GM12878 (cell line): ENCODE measurements at regions not wholly inside any gene's neighbourhood (a gene's known extent, or its start where the extent isn't known, plus 50 kb on each side); places are given as distances from the start of the nearest gene placed in this dataset.
A peak's percentile ranks its signal among the peaks of the same experiment; 100 is the strongest.

Experiments used
- ATAC-seq: fragments of 200-7000 bp; cut with Tn5 transposase; 3 replicates; pipeline ENCODE4 v1.9.1; 2020; ENCODE audit warnings: mild to moderate bottlenecking, moderate library complexity
- BruUV-seq: library from RNA; stranded (reverse); fragments of 400-500 nt; replicated peaks from 2 replicates; lab custom pipeline; 2021; lab: Mats Ljungman, UMichigan
- CTCF ChIA-PET: fragments of 300-600 bp; sonication (Branson Sonifier 250); formaldehyde crosslinking; extraction: SDS; loops from one replicate; lab custom pipeline; 2021; ENCODE audit warnings: inconsistent platforms; lab: Yijun Ruan, JAX
- POLR2A ChIA-PET: fragments of 350-600 bp; formaldehyde crosslinking; extraction: SDS; loops from one replicate; lab custom pipeline; 2021; ENCODE audit warnings: inconsistent platforms; lab: Charles Lee
- RAD21 ChIA-PET: fragments of 300-600 bp; sonication (Branson Sonifier 250); formaldehyde crosslinking; loops from one replicate; lab custom pipeline; 2023; ENCODE audit warnings: antibody characterized with exemption; ENCODE audit not compliant: unreplicated experiment; lab: Charles Lee
- SMC1A ChIA-PET: fragments of 300-600 bp; sonication (Branson Sonifier 250); formaldehyde crosslinking; loops from one replicate; lab custom pipeline; 2023; ENCODE audit not compliant: unreplicated experiment, uncharacterized antibody; lab: Charles Lee
- DNase-seq: peaks from one replicate; pipeline ENCODE4 v3.0.0-alpha.2; 2011; ENCODE audit warnings: low read depth, low spot score
- FAIRE-seq: peaks from 3 replicates; lab custom pipeline; 2011; peaks lifted over from hg19 to GRCh38; lab: Jason Lieb, UNC
- H2AFZ ChIP-seq: 2 replicates; pipeline ENCODE4 v1.6.0; 2011; ENCODE audit warnings: low read depth, low read length, control low read depth; ENCODE audit not compliant: control insufficient read depth
- H3K27ac ChIP-seq: 2 replicates; pipeline ENCODE4 v1.5.1; 2011; ENCODE audit warnings: control low read depth; ENCODE audit not compliant: control insufficient read depth, insufficient read depth
- H3K27me3 ChIP-seq, 2 experiments: replicated peaks in 1 of 2; 2 replicates each; pipeline versions ENCODE4 v1.6.0 to v1.6.1; 2011; ENCODE audit warnings: low read length in 1 of 2; ENCODE audit not compliant: control insufficient read depth in 2 of 2, insufficient read depth in 2 of 2
- H3K36me3 ChIP-seq, 2 experiments: 2 replicates each; pipeline ENCODE4 v1.5.1; 2011; ENCODE audit warnings: low read length in 1 of 2; ENCODE audit not compliant: control insufficient read depth in 2 of 2, insufficient read depth in 2 of 2
- H3K4me1 ChIP-seq: 2 replicates; pipeline ENCODE4 v1.6.1; 2011; ENCODE audit warnings: mild to moderate bottlenecking, low read length, moderate library complexity, mixed read lengths; ENCODE audit not compliant: control insufficient read depth, insufficient read depth
- H3K4me2 ChIP-seq: 2 replicates; pipeline ENCODE4 v1.6.0; 2011; ENCODE audit warnings: control low read depth; ENCODE audit not compliant: control insufficient read depth, insufficient read depth
- H3K4me3 ChIP-seq: fragments of 200-600 bp; sonication (generic); 2 replicates; pipeline ENCODE4 v1.5.1; 2016
- H3K79me2 ChIP-seq: 2 replicates; pipeline ENCODE4 v1.6.0; 2011; ENCODE audit warnings: low read length; ENCODE audit not compliant: control insufficient read depth, insufficient read depth
- H3K9ac ChIP-seq: 2 replicates; pipeline ENCODE4 v1.8.0; 2011; ENCODE audit warnings: low read length, control low read depth, mixed read lengths; ENCODE audit not compliant: control insufficient read depth, insufficient read depth
- H3K9me3 ChIP-seq: replicated peaks from 3 replicates; pipeline ENCODE4 v1.5.1; 2011; ENCODE audit warnings: mild to moderate bottlenecking, low read length; ENCODE audit not compliant: control insufficient read depth, insufficient read depth
- H4K20me1 ChIP-seq: 2 replicates; pipeline ENCODE4 v1.6.0; 2011; ENCODE audit not compliant: control insufficient read depth, insufficient read depth
- POLR2AphosphoS2 ChIP-seq: IDR thresholded peaks from 2 replicates; pipeline ENCODE4 v1.6.1; 2011; ENCODE audit warnings: low read depth, mild to moderate bottlenecking, low read length, improper control_type of control experiment, moderate library complexity
- ZNF24 ChIP-seq: fragments of 450-650 bp; IDR thresholded peaks from 2 replicates; pipeline ENCODE4 v1.6.1; 2017; ENCODE audit warnings: antibody characterized with exemption, mild to moderate bottlenecking
- WGBS: methylation state at CpG from one replicate; pipeline ENCODE4 v1.1.6; 2016; ENCODE audit warnings: low lambda C conversion rate; ENCODE audit not compliant: insufficient replicate concordance, insufficient coverage; ENCODE audit errors: missing lambda C conversion rate; 5-methylcytosine and 5-hydroxymethylcytosine counted together
- in situ Hi-C: fragments of 300-500 bp; cut with MboI; formaldehyde crosslinking; loops from 9 replicates; pipeline ENCODE4 v1.14.3; 2018; ENCODE audit warnings: mixed read lengths
- intact Hi-C: fragments of 100-400 bp; cut with micrococcal nuclease; formaldehyde crosslinking; loops from one replicate; pipeline ENCODE4 v1.14.2; 2022; ENCODE audit not compliant: unreplicated experiment
- TF ChIP-seq, protein P1 (sequence below): IDR thresholded peaks from 2 replicates; pipeline ENCODE4 v1.6.1; 2011; ENCODE audit warnings: borderline replicate concordance, low read depth, mild to moderate bottlenecking, moderate library complexity, low read length; ENCODE audit not compliant: insufficient read depth, poor library complexity, severe bottlenecking
- TF ChIP-seq, protein P2 (sequence below), 3 experiments: IDR thresholded peaks in 2 of 3; conservative IDR thresholded peaks in 1 of 3; 2 replicates each; pipeline ENCODE4 v1.5.1; 2011; ENCODE audit warnings: low read depth in 3 of 3, low read length in 3 of 3, mild to moderate bottlenecking in 3 of 3, control low read depth in 2 of 3, moderate library complexity in 2 of 3, inconsistent platforms in 1 of 3, mixed read lengths in 1 of 3; ENCODE audit not compliant: control insufficient read depth in 2 of 3, insufficient read depth in 1 of 3; ENCODE audit errors: extremely low read depth in 1 of 3

DNA sequence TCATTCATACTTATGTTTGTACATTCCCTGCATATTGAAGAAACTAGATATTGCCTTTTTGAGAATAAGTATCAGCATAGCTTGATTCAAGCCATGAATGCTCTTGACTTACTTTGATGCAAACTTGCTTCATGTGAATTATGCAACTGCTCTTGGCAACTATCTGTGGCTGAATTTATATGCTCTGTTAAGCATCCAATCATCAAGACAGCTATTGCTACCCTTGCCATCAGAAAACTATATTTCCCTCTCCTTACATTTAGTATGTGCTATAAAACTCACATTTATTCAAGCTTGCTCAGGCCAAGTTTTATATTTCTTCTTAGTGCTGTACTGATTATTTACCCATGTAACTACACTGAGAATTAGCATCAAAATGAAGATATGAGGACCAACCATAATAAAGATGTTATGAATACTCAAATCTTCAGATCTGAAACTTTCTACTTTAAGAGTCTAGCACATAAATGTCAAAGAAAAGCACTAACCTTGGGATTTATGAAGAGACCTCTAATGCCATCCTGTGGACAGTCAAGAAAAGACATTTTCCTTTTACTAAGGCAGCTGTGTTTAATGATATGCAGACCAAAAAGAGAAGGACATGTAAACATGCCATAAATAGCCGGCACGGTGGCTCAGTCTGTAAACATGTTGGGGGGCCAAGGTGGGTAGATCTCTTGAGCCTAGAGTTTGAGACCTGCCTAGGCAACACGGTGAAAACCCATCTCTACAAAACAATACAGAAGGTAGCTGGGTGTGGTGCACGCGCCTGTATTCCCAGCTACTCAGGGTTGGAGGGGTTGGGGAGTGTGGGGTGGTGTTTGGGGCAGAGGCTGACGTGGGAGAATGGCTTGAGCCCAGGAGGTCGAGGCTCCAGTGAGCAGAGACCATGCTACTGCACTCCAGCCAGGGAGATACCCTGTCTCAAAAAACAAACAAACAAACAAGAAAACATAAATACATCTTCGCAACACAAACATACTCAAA lies 267.0 kb upstream of the TYRP1 start:
- DNase-seq, result no peak
- CTCF ChIA-PET, result interaction anchor here (1.0 kb wide), 1 partner anchor 37 kb away, joined by 3 read pairs; no protein-coding TSS in a partner anchor
- TF ChIP-seq POLR2AphosphoS2 (no peak), ZNF24 (no peak)
- TF ChIP-seq, protein P1, sequence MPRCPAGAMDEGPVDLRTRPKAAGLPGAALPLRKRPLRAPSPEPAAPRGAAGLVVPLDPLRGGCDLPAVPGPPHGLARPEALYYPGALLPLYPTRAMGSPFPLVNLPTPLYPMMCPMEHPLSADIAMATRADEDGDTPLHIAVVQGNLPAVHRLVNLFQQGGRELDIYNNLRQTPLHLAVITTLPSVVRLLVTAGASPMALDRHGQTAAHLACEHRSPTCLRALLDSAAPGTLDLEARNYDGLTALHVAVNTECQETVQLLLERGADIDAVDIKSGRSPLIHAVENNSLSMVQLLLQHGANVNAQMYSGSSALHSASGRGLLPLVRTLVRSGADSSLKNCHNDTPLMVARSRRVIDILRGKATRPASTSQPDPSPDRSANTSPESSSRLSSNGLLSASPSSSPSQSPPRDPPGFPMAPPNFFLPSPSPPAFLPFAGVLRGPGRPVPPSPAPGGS, result no peak
- TF ChIP-seq, protein P2, sequence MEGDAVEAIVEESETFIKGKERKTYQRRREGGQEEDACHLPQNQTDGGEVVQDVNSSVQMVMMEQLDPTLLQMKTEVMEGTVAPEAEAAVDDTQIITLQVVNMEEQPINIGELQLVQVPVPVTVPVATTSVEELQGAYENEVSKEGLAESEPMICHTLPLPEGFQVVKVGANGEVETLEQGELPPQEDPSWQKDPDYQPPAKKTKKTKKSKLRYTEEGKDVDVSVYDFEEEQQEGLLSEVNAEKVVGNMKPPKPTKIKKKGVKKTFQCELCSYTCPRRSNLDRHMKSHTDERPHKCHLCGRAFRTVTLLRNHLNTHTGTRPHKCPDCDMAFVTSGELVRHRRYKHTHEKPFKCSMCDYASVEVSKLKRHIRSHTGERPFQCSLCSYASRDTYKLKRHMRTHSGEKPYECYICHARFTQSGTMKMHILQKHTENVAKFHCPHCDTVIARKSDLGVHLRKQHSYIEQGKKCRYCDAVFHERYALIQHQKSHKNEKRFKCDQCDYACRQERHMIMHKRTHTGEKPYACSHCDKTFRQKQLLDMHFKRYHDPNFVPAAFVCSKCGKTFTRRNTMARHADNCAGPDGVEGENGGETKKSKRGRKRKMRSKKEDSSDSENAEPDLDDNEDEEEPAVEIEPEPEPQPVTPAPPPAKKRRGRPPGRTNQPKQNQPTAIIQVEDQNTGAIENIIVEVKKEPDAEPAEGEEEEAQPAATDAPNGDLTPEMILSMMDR (IDR thresholded peaks at IDR 0.05 in 2 of 3, conservative IDR thresholded peaks at IDR 0.05 in 1 of 3; ENCODE audit: control insufficient read depth in 2 of 3, extremely low read depth in 1 of 3, insufficient read depth in 1 of 3, low read depth in 3 of 3, low read length in 3 of 3), result peak in 1 of 3 experiments; percentile 5; a peak in 1 of 6 replicates
- TF ChIP-seq, all 136 proteins: peak for 1
- Histone ChIP-seq H3K27ac (no peak overlapping the region), H4K20me1 (no peaks in the 10 kb centered on the region), H3K36me3 (no peaks in the 10 kb centered on the region), H3K79me2 (no peaks in the 10 kb centered on the region), H3K27me3 (no peaks in the 10 kb centered on the region), H3K9ac (no peak overlapping the region), H3K4me2 (no peak overlapping the region), H3K4me3 (no peak overlapping the region), H2AFZ (no peak overlapping the region), H3K4me1 (no peaks in the 10 kb centered on the region), H3K9me3 (no peaks in the 10 kb centered on the region)
- no TSS peak for BruUV-seq
- FAIRE-seq (no peak), ATAC-seq (no peak)
- SMC1A ChIA-PET, result interaction anchor here (0.8 to 1.5 kb wide), 2 partner anchors 15 to 16 kb away, joined by 3 to 4 read pairs; no protein-coding TSS in a partner anchor
- RAD21 ChIA-PET, result no interaction called here
- WGBS, result 16% methylated on average over 8 of the region's 8 CpGs
- POLR2A ChIA-PET, result no interaction called here
- intact Hi-C loops, result no loop called here
- in situ Hi-C loops, result no loop called here
